Fibroblast of skin of abdomen (primary cell): ENCODE measurements at regions not wholly inside any gene's neighbourhood (a gene's known extent, or its start where the extent isn't known, plus 50 kb on each side); places are given as distances from the start of the nearest gene placed in this dataset.

ENCODE experiments used
- DNase-seq: peaks from one replicate; pipeline ENCODE4 v3.0.0-alpha.2; 2013

DNA sequence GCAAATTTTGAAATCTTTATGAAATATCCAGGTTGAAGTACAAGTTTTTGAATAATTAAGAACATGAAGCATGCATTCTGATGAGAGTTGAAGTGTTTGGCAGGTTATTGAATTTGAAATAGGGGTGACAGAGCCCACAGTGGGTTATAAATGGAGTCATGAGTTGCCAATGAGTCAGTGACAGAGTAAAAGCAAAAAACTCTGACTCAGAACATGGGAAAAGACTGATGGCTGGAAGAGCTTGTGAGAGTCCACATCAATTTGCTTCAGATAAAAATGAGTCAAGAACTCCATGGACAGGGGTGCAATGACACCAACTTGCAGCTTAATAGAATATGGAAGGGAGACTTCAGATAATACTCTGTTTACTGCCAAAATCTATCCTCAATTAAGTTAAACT, 105.3 kb downstream of the SLC6A15 start:
- DNase-seq = peak; percentile 43

DNA sequence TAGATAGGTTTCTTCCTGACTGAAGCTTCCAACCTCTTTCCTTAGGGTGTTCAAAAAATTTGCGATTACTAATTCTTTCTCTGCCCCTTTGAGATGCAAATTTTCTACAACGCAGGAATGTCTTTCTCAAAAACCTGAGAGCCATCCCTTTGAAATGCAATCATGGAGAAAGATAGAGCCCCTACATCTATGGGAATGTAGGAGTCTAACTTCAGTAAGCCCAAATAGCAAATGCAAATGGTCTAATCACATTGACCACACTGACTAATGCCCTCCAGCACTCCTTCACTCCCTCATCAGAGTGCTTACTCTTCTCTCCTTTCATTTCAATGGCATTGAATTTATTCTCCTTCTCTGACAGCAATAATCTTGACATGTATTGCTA, 107.1 kb downstream of the SLC6A15 start:
- DNase-seq = no peak

DNA sequence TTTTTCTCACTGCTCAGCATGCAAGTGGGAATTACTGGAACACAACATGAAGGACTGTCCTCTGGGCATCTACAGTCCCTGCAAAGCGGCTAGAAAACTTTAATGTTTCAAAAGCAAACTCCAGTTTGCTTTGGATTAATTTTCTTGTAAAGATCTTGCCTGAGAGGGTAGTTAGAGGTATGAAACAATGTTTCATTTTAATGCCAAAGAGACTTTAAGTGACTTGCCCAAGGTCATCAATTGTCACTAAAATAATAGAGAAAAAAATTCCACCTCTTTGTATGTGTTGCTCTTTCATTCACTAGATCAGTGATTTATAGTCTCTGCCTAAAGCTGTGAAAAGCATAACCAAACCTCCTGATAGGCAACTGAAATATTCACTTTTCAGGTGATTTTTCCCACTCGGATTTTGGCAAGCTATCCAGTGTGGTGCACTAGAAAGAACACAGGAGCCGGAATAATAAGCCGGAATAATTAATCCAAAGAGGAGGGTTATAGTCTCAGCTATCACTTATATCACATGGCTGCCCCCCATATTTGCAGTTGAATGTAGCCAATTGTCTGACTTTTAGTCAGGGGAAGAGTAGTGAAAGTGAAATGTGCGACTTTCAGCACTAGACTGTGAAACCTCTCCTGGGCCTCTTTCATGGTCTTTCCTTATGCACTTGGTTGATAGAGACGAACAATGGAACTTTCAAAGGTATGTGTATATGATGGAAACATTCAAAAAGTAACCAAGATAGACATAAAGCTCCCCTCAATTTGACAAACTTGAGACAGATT, 107.7 kb downstream of the SLC6A15 start:
- no peak for DNase-seq

DNA sequence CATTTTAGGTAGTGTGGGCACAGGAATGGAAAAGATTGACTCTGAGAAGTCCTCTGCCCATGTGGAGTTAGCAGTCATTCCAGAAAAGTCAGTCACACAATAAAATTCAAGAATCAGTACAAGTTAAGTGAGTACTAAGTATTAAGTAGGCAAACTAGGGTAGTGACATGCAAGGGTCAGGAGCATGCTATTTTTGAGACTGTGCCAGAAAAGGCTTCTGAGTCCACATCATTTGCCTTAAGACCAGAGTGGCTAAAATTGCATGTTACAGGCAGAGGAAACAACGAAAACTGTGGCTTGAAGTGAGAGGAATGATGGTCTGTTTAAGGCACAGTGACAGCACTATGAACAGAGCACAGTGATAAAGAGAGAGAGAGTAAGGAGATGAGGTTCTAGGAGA, 108.9 kb downstream of the SLC6A15 start:
- no peak for DNase-seq

DNA sequence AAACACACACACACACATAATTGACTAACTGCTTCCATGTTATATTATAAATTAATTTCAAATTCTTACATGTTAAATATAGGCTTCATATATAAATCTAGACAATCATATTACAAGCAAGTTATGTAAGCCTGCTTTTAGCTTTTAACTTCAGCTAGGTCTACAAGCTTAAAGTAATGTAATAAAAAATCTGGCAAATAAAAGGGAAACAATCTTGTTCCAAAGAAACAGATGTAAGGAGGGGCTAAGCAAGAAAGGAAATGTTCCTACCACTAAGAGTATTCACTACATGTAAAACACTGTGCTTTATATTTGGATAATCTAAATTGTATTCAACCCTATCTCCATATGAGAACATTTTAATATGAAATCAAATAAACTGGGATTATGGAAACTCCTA, 110.4 kb downstream of the SLC6A15 start:
- DNase-seq = no peak

DNA sequence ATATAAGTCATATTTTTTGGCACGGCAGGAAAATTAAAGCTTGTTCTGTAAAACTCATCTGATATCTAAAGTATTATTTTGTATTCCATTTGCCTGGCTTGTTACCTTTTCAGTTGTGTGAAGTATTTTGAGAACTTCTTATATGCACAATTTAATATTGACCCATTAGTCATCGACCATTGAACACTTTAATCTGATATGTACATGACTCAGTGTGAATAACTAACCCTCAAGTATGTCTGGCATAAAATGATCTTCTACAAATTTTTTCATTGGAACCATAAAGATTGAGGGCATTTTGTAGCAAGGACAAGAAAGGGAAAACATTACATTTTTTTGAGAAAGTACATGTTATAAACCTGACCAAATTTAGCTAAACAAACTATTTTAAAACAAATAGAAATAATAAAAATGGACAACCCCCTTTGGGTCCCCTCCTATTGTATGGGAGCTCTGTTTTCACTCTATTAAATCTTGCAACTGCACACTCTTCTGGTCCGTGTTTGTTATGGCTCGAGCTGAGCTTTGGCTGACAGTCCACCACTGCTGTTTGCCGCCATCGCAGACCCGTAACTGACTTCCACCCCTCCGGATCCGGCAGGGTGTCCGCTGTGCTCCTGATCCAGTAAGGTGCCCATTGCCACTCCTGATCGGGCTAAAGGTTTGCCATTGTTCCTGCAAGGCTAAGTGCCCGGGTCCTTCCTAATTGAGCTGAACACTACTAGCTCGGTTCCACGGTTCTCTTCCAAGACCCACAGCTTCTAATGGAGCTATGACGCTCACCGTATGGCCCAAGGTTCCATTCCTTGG, 118.8 kb downstream of the SLC6A15 start:
- DNase-seq = peak; percentile 75

- peak; percentile 50 for DNase-seq
These were observed 121.2 kb downstream of the SLC6A15 start for GRCh38 chr12:84791444-84791843.

- peak; percentile 38 for DNase-seq
These were observed 123.4 kb downstream of the SLC6A15 start for GRCh38 chr12:84789184-84789583.

- no peak for DNase-seq
These were observed 125.3 kb downstream of the SLC6A15 start for GRCh38 chr12:84787253-84787652.

DNA sequence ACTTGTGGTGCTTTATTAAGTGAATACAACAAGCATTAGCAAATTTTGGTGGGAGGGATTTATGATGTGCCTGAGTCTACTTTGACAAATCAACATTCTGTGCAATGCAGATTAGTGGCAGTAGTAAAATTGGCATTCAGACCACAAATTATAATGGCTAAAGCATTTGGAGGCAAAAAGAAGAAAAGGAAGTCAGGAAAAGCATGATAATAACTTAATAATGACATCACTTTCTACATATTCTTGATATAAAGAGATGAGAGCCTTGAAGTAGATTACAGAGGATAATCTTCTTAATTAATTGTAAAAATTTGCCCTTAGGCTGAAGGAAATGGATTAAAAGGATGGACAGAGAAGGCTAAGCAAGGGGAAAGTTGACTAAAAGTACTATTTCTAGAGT, 126.0 kb downstream of the SLC6A15 start:
- DNase-seq = no peak

DNA sequence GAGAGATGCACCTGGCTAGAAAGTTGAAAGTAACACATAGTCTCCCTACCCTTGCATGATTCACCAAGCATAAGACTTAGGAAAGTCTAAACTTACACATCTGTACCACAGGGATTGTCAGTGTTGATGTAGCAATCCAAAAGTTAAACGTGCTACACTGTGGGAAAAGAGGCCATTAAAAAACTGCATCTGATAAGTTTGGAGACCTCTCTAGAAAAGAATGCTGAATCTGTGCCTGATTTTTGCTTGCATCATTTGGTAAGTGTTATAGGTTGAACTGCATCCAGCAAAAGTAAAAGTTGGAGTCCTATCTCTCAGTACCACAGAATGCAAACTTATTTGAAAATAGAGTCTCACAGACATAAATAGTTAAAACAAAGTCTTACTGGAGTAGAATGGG, 126.6 kb downstream of the SLC6A15 start:
- DNase-seq = no peak

- DNase-seq = no peak
These were observed 127.3 kb downstream of the SLC6A15 start for GRCh38 chr12:84785281-84785680.

DNA sequence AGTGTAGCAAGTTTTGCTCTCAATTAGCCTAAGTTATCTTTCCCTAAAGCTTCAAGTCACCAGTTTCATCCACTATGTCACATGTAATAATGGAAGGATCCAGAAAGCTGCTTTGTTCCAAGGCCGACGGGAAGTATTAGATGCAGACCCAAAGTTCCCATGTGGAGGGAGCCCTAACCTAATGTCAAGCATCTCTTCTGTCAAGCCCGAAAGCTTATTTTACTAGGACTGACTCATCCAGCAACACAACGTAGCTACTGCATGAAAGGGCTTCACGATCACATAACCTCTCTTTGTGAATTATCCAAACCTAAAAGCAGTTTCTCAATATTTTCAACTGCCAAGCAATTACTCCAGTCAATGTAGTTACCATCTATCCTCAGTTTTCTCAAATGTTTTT, 133.4 kb downstream of the SLC6A15 start:
- DNase-seq = no peak

DNA sequence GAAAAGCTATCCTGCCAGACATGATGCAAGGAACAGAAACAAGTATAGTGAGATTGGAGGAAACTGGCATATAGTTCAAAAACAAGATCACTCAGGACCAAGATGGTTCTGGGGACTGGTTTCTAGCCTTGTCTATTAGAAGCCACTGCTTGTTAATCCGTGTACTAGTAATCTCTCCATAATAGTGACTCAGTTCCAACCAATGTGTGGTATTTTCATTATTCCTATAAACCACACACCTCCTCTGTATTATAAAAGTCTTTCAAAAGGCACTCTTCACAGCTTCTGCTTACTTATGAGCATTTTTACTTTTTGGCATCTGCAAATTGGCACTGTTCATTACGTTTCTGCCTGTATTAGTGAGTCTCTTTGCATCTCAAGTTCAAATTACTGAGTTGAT, 140.3 kb downstream of the SLC6A15 start:
- DNase-seq = peak; percentile 49

DNA sequence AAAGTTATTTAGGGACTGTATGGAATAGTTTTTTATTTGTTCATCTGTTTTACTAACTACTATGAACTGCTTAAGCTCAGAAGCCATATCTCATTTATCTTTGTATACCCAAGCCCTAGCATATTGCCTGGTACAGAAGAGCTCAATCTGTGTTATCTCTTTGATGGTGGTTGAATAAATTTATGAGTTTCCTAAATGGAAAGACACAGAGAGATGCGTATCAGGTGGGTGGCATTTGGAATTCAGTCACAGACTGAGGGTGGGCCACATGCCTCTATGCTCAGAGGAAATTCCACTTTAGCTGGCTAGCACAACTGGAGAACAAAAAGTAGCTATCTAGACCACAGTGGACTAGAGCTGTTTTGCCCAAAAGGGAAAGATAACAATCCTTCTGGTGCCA, 145.5 kb downstream of the SLC6A15 start:
- no peak for DNase-seq

DNA sequence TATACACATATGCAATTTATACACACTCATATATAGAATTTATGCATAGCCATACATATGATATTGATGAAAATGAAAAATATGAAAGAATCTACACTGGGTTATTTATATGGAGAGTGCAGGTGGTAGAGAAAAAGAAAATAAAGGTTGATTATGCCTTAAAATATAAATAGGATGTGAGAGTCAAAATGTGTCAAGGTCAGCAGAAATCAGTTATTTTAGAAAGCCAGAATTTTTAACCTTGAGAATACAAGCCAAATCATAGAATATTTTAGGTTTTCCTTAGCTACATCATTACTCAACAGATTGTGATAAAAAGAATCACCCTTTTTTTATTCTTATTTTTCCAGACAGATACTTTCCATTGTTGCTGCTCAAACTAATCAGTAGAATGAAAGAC, 146.2 kb downstream of the SLC6A15 start:
- no peak for DNase-seq

DNA sequence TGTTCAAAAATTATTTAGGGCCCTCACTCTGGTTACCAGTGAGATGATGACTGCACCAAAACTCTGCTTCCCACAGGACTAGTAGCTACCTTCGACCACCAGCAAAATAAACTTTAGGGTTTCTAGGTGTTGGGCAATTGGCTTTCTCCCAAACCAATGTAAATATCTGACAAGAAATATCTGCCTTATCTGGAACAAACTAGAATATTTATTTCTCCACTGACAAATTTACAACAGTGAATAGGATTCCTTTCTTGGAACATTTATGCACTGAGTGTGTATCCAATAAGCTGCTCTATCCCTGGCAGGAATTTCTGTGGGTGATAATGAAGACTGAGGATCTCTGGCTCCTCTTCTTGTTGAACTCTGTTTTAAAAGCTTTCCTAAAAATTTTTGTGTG, 148.6 kb downstream of the SLC6A15 start:
- DNase-seq = peak; percentile 56

GRCh38 chr12:84763107-84763506, 149.5 kb downstream of the SLC6A15 start:
- peak; percentile 95 for DNase-seq

DNA sequence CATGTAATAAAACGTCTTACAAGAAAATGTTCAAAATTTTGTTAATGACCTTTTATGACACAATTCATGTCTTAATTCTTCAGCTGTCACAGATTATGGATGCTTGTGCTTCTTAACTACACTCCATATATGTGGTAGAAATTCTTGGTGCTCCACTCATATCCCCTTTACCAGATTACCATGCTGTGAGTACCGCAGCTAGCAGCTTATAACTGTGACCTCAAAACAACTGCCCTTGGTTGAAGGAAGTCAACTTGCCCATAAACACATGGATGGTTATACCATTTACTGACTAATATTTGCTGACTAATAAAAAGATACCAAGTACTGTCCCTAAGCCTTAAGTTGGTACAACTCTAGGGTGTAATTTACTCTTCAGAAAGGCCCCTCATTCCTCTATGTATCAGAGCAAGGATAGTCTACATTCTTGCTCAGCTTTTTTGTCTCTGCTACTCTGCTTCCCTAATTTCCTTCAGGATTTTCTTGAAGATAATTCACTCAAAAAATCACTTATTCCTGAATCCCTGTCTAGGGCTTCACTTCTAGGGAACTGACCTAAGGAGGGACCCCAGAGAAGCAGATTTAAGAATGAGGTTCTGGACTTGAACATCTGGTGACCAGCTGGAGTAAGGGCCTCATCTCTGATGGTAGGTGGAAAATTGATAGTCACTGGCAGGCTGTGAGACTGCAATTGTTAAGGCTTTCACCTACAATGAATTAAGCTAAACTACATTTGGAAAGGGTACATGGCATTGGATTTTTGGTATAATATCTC, 152.3 kb downstream of the SLC6A15 start:
- peak; percentile 65 for DNase-seq

DNA sequence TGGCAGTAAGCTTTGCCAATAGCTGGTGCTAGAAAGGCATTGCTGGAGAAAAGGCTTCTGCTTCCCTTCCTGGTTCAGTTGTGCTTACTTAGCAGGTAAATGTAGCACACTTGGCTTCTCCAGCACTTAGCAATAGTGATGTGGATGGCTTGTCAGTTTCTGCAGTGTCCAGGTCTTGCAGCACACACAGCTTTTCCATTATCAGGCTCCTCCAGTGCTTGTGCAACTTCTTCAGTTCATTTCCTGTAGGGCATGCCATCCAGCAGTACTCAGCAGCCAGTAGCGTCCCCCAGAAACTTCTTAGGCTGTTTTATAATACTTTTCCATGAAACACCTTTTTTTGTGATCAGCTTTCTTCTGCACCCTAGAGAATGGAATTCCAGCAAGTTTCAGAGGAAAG, 154.6 kb downstream of the SLC6A15 start:
- peak; percentile 73 for DNase-seq

GRCh38 chr12:84756961-84757360, 155.6 kb downstream of the SLC6A15 start:
- peak; percentile 94 for DNase-seq

DNA sequence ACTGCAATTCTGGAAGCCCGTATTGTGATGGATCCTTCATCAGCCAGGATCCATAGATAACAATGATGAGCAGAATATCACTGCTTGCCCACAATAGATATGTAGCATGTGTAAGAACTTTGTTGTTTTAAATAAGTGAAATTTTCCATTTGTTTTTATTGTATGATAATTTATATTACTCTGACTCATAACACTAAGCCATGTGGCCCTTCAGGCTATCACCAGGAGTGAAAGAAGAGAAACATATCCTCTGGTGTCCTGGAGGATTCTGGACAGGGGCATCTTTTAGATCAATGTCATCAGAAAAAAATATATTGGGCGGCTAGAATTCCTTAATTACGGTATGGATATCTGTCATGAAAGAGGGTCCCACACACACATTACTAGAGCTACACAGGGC, 167.5 kb downstream of the SLC6A15 start:
- DNase-seq = no peak

GRCh38 chr12:84741692-84742091, 170.9 kb downstream of the SLC6A15 start:
- DNase-seq = peak; percentile 24
